Keratinocyte (primary cell): ENCODE measurements at regions not wholly inside any gene's neighbourhood (a gene's known extent, or its start where the extent isn't known, plus 50 kb on each side); places are given as distances from the start of the nearest gene placed in this dataset.

ENCODE experiments used
- CTCF ChIP-seq, 3 experiments: IDR thresholded peaks in 1 of 3; conservative IDR thresholded peaks in 1 of 3; optimal IDR thresholded peaks in 1 of 3; 2 replicates in 2 of 3; 3 replicates in 1 of 3; pipeline versions ENCODE3 to v1.5.1; 2011; ENCODE audit warnings: low read length in 3 of 3, mild to moderate bottlenecking in 3 of 3, moderate library complexity in 2 of 3, control low read depth in 1 of 3, inconsistent platforms in 1 of 3; ENCODE audit not compliant: insufficient read depth in 2 of 3; ENCODE audit errors: extremely low read depth in 1 of 3
- EZH2 ChIP-seq: IDR thresholded peaks from one replicate; pipeline ENCODE4 v1.6.1; 2012; ENCODE audit warnings: inconsistent platforms, mild to moderate bottlenecking, low read length, moderate library complexity

- TF ChIP-seq CTCF (optimal IDR thresholded peaks at IDR 0.05 in 1 of 3, IDR thresholded peaks at IDR 0.05 in 1 of 3, conservative IDR thresholded peaks at IDR 0.05 in 1 of 3; ENCODE audit: extremely low read depth in 1 of 3, insufficient read depth in 2 of 3, low read length in 3 of 3) (no peak), EZH2 (no peak)
Observed at GRCh38 chr11:135035282-135035681, 623.2 kb upstream of the B3GAT1 start.
